ENCODE measurements at regions not wholly inside any gene's neighbourhood (a gene's known extent, or its start where the extent isn't known, plus 50 kb on each side); places are given as distances from the start of the nearest gene placed in this dataset.
A peak's percentile ranks its signal among the peaks of the same experiment; 100 is the strongest.

GRCh38 chr19:28289295-28290063 lies 923.5 kb downstream of the UQCRFS1 start:
- no peaks in the 10 kb centered on the region for H3K27me3 ChIP-seq (ENCODE audit: control insufficient read depth, insufficient read depth, low read length)
- peaks cover 10% of the 10 kb centered on the region for H3K4me1 ChIP-seq (ENCODE audit: control insufficient read depth, insufficient read depth, low read length)
- H3K4me2 ChIP-seq (ENCODE audit: low read length), result peak overlapping the region; percentile 50
- no peak overlapping the region for H3K4me3 ChIP-seq (ENCODE audit: low read length)
- H3K36me3 ChIP-seq (ENCODE audit: insufficient read depth, low read length), result no peaks in the 10 kb centered on the region
- no peak overlapping the region for H3K9ac ChIP-seq (ENCODE audit: low read depth, low read length)
- H3K9me3 ChIP-seq (replicated peaks; ENCODE audit: low read length), result no peaks in the 10 kb centered on the region

- H3K4me3 ChIP-seq (ENCODE audit: low read length), result no peak overlapping the region
- no peak overlapping the region for H3K9ac ChIP-seq (ENCODE audit: low read depth, low read length)
- no peak overlapping the region for H3K4me2 ChIP-seq (ENCODE audit: low read length)
- no peaks in the 10 kb centered on the region for H3K36me3 ChIP-seq (ENCODE audit: insufficient read depth, low read length)
- peaks cover 4% of the 10 kb centered on the region for H3K4me1 ChIP-seq (ENCODE audit: control insufficient read depth, insufficient read depth, low read length)
- H3K9me3 ChIP-seq (replicated peaks; ENCODE audit: low read length), result no peaks in the 10 kb centered on the region
- no peaks in the 10 kb centered on the region for H3K27me3 ChIP-seq (ENCODE audit: control insufficient read depth, insufficient read depth, low read length)
Observed at GRCh38 chr19:28288572-28289264, 924.2 kb downstream of the UQCRFS1 start.

- H3K36me3 ChIP-seq (ENCODE audit: insufficient read depth, low read length), result no peaks in the 10 kb centered on the region
- no peak overlapping the region for H3K4me2 ChIP-seq (ENCODE audit: low read length)
- H3K9me3 ChIP-seq (replicated peaks; ENCODE audit: low read length), result no peaks in the 10 kb centered on the region
- H3K4me3 ChIP-seq (ENCODE audit: low read length), result no peak overlapping the region
- H3K27me3 ChIP-seq (ENCODE audit: control insufficient read depth, insufficient read depth, low read length), result no peaks in the 10 kb centered on the region
- no peak overlapping the region for H3K9ac ChIP-seq (ENCODE audit: low read depth, low read length)
- H3K4me1 ChIP-seq (ENCODE audit: control insufficient read depth, insufficient read depth, low read length), result peaks cover 4% of the 10 kb centered on the region
Observed at GRCh38 chr19:28285917-28286316, 927.0 kb downstream of the UQCRFS1 start.

- Histone ChIP-seq H3K4me1 (ENCODE audit: control insufficient read depth, insufficient read depth, low read length) (peaks cover 4% of the 10 kb centered on the region), H3K4me3 (ENCODE audit: low read length) (no peak overlapping the region), H3K9me3 (replicated peaks; ENCODE audit: low read length) (no peaks in the 10 kb centered on the region), H3K36me3 (ENCODE audit: insufficient read depth, low read length) (no peaks in the 10 kb centered on the region), H3K27me3 (ENCODE audit: control insufficient read depth, insufficient read depth, low read length) (no peaks in the 10 kb centered on the region), H3K4me2 (ENCODE audit: low read length) (no peak overlapping the region), H3K9ac (ENCODE audit: low read depth, low read length) (no peak overlapping the region)
Observed at GRCh38 chr19:28285078-28285477, 927.9 kb downstream of the UQCRFS1 start.

- Histone ChIP-seq H3K4me1 (ENCODE audit: control insufficient read depth, insufficient read depth, low read length) (no peaks in the 10 kb centered on the region), H3K4me2 (ENCODE audit: low read length) (no peak overlapping the region), H3K27me3 (ENCODE audit: control insufficient read depth, insufficient read depth, low read length) (no peaks in the 10 kb centered on the region), H3K4me3 (ENCODE audit: low read length) (no peak overlapping the region), H3K9me3 (replicated peaks; ENCODE audit: low read length) (no peaks in the 10 kb centered on the region), H3K36me3 (ENCODE audit: insufficient read depth, low read length) (no peaks in the 10 kb centered on the region), H3K9ac (ENCODE audit: low read depth, low read length) (no peak overlapping the region)
Observed at GRCh38 chr19:28284389-28284788, 928.6 kb downstream of the UQCRFS1 start.

GRCh38 chr19:28283592-28283991 lies 929.4 kb downstream of the UQCRFS1 start:
- Histone ChIP-seq H3K4me2 (ENCODE audit: low read length) (no peak overlapping the region), H3K36me3 (ENCODE audit: insufficient read depth, low read length) (no peaks in the 10 kb centered on the region), H3K9me3 (replicated peaks; ENCODE audit: low read length) (no peaks in the 10 kb centered on the region), H3K4me3 (ENCODE audit: low read length) (no peak overlapping the region), H3K9ac (ENCODE audit: low read depth, low read length) (no peak overlapping the region), H3K4me1 (ENCODE audit: control insufficient read depth, insufficient read depth, low read length) (no peaks in the 10 kb centered on the region), H3K27me3 (ENCODE audit: control insufficient read depth, insufficient read depth, low read length) (no peaks in the 10 kb centered on the region)

- Histone ChIP-seq H3K4me2 (ENCODE audit: low read length) (no peak overlapping the region), H3K36me3 (ENCODE audit: insufficient read depth, low read length) (no peaks in the 10 kb centered on the region), H3K9me3 (replicated peaks; ENCODE audit: low read length) (no peaks in the 10 kb centered on the region), H3K9ac (ENCODE audit: low read depth, low read length) (no peak overlapping the region), H3K4me3 (ENCODE audit: low read length) (no peak overlapping the region), H3K4me1 (ENCODE audit: control insufficient read depth, insufficient read depth, low read length) (no peaks in the 10 kb centered on the region), H3K27me3 (ENCODE audit: control insufficient read depth, insufficient read depth, low read length) (no peaks in the 10 kb centered on the region)
Observed at GRCh38 chr19:28281676-28282075, 931.3 kb downstream of the UQCRFS1 start.

GRCh38 chr19:28264556-28264955 lies 948.4 kb downstream of the UQCRFS1 start:
- no peaks in the 10 kb centered on the region for H3K27me3 ChIP-seq (ENCODE audit: control insufficient read depth, insufficient read depth, low read length)
- H3K4me1 ChIP-seq (ENCODE audit: control insufficient read depth, insufficient read depth, low read length), result no peaks in the 10 kb centered on the region
- H3K4me3 ChIP-seq (ENCODE audit: low read length), result no peak overlapping the region
- H3K9me3 ChIP-seq (replicated peaks; ENCODE audit: low read length), result no peaks in the 10 kb centered on the region
- H3K9ac ChIP-seq (ENCODE audit: low read depth, low read length), result no peak overlapping the region
- no peaks in the 10 kb centered on the region for H3K36me3 ChIP-seq (ENCODE audit: insufficient read depth, low read length)
- no peak overlapping the region for H3K4me2 ChIP-seq (ENCODE audit: low read length)

GRCh38 chr19:28258829-28259228 lies 954.1 kb downstream of the UQCRFS1 start:
- no peak overlapping the region for H3K4me2 ChIP-seq (ENCODE audit: low read length)
- H3K4me3 ChIP-seq (ENCODE audit: low read length), result no peak overlapping the region
- no peaks in the 10 kb centered on the region for H3K27me3 ChIP-seq (ENCODE audit: control insufficient read depth, insufficient read depth, low read length)
- H3K4me1 ChIP-seq (ENCODE audit: control insufficient read depth, insufficient read depth, low read length), result no peaks in the 10 kb centered on the region
- no peaks in the 10 kb centered on the region for H3K9me3 ChIP-seq (replicated peaks; ENCODE audit: low read length)
- no peak overlapping the region for H3K9ac ChIP-seq (ENCODE audit: low read depth, low read length)
- no peaks in the 10 kb centered on the region for H3K36me3 ChIP-seq (ENCODE audit: insufficient read depth, low read length)

- no peaks in the 10 kb centered on the region for H3K4me1 ChIP-seq (ENCODE audit: control insufficient read depth, insufficient read depth, low read length)
- H3K27me3 ChIP-seq (ENCODE audit: control insufficient read depth, insufficient read depth, low read length), result no peaks in the 10 kb centered on the region
- no peaks in the 10 kb centered on the region for H3K36me3 ChIP-seq (ENCODE audit: insufficient read depth, low read length)
- no peaks in the 10 kb centered on the region for H3K9me3 ChIP-seq (replicated peaks; ENCODE audit: low read length)
- no peak overlapping the region for H3K9ac ChIP-seq (ENCODE audit: low read depth, low read length)
- no peak overlapping the region for H3K4me2 ChIP-seq (ENCODE audit: low read length)
- H3K4me3 ChIP-seq (ENCODE audit: low read length), result no peak overlapping the region
Observed at GRCh38 chr19:28257396-28257795, 955.6 kb downstream of the UQCRFS1 start.

- Histone ChIP-seq H3K4me3 (ENCODE audit: low read length) (no peak overlapping the region), H3K27me3 (ENCODE audit: control insufficient read depth, insufficient read depth, low read length) (no peaks in the 10 kb centered on the region)
Observed at GRCh38 chr19:28247243-28247642, 965.7 kb downstream of the UQCRFS1 start.

GRCh38 chr19:28245937-28246336 lies 967.0 kb downstream of the UQCRFS1 start:
- H3K9me3 ChIP-seq (replicated peaks; ENCODE audit: low read length), result no peaks in the 10 kb centered on the region
- no peaks in the 10 kb centered on the region for H3K27me3 ChIP-seq (ENCODE audit: control insufficient read depth, insufficient read depth, low read length)
- H3K9ac ChIP-seq (ENCODE audit: low read depth, low read length), result no peak overlapping the region

More at GRCh38 chr19:28247243-28247642, 965.7 kb downstream of the UQCRFS1 start:
- Histone ChIP-seq H3K4me2 (ENCODE audit: low read length) (no peak overlapping the region), H3K9me3 (replicated peaks; ENCODE audit: low read length) (no peaks in the 10 kb centered on the region), H3K4me1 (ENCODE audit: control insufficient read depth, insufficient read depth, low read length) (no peaks in the 10 kb centered on the region), H3K36me3 (ENCODE audit: insufficient read depth, low read length) (no peaks in the 10 kb centered on the region), H3K9ac (ENCODE audit: low read depth, low read length) (no peak overlapping the region)

More at GRCh38 chr19:28245937-28246336, 967.0 kb downstream of the UQCRFS1 start:
- H3K4me1 ChIP-seq (ENCODE audit: control insufficient read depth, insufficient read depth, low read length), result no peaks in the 10 kb centered on the region
- no peaks in the 10 kb centered on the region for H3K36me3 ChIP-seq (ENCODE audit: insufficient read depth, low read length)
- H3K4me2 ChIP-seq (ENCODE audit: low read length), result no peak overlapping the region
- H3K4me3 ChIP-seq (ENCODE audit: low read length), result no peak overlapping the region
